NCI-H187 treated with DMSO at 0.1 percent for 48 hours (cell line): ENCODE measurements at regions not wholly inside any gene's neighbourhood (a gene's known extent, or its start where the extent isn't known, plus 50 kb on each side); places are given as distances from the start of the nearest gene placed in this dataset.

Source experiments
- DNase-seq: peaks from one replicate; lab custom pipeline; 2025; lab: John Stamatoyannopoulos, UW

DNA sequence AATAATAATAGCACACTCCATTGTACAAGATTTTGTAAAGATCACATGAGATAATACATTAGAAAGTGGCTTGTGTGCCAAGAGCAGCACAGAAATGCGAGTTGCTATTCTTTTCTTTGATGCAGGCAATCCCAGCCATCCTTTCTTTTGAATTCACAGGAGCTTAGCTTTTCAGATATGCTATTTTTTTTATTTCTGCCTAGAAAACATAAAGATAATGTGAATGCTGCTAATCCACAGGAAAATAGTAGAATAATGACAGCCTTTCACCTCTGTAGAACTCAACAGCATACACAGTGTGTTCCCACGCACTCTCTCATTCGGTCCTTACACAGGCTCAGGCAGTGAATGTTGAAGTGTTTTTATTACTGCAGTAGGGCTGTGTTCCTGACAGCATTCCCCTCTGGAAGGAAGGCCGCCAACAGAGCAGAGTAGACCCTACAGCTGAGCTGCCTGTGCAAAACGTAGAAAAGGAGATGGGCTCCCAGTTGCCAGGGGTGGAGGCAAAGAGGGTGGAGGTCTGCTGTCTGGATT lies 138.8 kb upstream of the TAPT1 start:
- no peak for DNase-seq

GRCh38 chr4:16360694-16361262 lies 134.5 kb upstream of the TAPT1 start:
- DNase-seq: peak; percentile 81

DNA sequence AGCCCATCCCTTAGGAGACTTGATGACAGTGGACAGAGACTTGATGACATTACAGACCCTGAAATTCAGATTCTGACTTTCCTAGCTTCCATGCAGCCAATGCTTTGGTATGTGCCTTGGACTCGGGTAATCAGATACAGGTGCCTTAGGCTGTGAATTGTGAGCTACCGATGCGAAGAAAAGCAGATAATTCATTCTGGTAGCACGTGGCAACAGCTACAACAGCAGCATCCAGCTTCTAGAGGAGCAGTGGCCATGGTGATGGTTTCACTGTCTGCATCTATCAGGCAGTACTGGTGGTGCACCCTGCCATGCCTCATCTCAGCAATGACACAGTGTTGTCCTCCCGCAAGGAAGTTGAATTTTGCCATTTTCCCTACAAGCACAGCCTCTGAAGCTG lies 126.9 kb upstream of the TAPT1 start:
- DNase-seq: no peak

DNA sequence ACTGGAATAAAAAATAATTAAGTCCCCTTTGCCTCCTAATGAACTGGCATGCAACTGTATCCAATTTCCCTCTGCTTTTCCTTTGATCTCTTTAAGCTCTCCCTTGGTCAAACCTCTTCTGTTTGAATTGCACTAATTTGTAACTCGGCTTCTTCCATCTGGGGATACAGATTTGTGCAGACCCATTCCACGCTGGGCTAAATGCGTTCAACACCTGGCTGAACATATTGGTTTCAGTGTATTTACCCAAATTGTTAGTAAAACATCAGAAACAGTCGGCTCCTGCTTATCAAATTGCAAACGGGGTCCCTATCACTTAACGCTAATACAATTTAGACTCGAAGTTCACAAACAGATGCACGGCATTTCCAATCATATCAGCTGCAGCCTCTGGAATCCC lies 124.9 kb upstream of the TAPT1 start:
- DNase-seq: no peak

GRCh38 chr4:16344853-16345252 lies 118.6 kb upstream of the TAPT1 start:
- no peak for DNase-seq

DNA sequence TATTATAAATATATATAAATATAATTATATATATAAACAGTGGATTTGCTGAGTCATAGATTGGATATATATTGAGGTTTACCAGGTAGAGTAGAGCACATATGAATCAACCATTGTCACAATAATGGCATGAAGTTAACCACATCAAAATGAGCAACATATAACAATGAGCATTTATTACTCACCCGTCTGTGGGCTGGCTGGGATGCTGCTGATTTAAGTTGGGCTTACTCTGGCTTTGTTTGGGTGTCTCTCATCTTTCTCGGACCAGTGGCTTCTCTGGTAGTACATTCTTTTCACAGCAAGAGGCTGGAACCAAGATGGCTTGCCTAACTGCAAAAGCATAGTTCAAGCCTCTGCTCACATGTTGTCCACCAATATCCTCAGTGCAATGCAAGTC lies 111.7 kb upstream of the TAPT1 start:
- DNase-seq: no peak

DNA sequence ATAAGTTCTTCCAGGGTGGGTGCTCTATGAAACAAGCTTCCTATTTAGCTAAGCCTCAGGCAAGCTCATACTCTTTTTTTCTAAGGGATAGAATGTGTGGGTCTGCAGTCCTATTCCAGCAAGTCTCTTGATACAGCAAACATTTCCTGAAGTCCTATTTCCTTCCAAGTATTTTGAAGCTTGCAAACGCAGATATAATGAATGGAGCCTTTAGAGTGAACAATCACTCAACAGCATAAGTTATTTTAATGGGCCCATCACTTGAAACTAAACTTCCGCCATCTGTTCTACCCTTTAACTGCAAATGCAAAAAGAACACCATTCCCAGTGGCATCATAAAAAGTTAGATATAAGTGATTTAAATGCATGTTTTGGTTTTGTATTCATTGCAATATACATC lies 108.3 kb upstream of the TAPT1 start:
- no peak for DNase-seq

DNA sequence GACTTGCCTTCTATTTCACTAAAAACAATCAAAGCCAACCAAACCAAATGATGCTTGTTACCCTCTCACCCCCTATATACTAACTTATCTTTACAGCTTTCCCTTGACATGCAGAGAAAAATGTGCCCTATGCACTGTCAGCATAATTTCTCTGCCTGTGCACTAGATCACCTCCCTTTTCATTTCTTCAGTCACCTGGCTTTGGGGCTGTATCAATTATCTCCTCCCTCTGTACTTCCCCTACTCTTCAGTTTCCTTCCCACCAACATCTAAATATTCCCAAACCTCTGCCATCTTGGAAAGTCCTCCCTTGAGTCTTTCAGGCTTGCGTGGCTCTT lies 103.5 kb upstream of the TAPT1 start:
- DNase-seq: no peak

- no peak for DNase-seq
These were observed 103.0 kb upstream of the TAPT1 start for GRCh38 chr4:16329125-16329796.

GRCh38 chr4:16322183-16322582 lies 95.9 kb upstream of the TAPT1 start:
- no peak for DNase-seq

- no peak for DNase-seq
These were observed 89.2 kb upstream of the TAPT1 start for GRCh38 chr4:16315456-16315855.

DNA sequence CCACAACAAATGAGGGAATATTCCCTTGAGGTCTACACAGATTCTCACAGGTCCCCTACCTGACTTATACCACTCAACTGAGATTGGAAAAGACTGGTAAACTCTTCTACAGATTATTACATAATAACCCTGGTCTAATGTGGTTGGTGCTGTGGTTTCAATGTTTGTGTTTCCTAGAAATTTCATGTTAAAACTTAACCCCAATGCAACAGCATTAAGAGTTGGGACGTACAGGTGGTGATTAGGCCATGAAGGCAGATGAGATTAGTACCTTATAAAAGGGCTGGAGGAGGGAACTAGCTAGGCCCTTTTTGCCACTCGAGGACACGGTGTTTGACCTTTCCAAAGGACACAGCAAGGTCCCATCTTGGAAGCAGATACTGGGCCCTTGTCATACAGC lies 84.3 kb upstream of the TAPT1 start:
- DNase-seq: no peak

GRCh38 chr4:16302648-16303047 lies 76.4 kb upstream of the TAPT1 start:
- DNase-seq: no peak

DNA sequence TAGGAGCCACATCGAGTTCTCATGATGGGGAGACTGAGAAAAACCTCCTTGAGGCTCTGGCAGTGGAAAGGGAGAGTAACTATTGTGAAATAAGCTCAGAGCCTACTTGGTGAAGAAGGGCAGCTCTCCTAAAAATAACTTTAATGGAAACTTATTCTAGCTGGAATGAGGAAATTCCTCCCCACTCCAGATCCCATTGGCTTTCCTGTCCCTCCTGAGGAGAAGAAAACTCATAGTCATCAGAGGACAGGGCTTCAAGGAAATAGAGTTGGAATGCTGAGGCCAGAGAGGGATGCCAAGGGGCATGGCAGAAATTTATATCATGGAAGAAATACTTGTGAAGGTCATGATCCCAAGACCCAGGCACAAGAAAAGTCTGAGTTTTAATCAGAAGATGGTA lies 70.7 kb upstream of the TAPT1 start:
- DNase-seq: no peak

DNA sequence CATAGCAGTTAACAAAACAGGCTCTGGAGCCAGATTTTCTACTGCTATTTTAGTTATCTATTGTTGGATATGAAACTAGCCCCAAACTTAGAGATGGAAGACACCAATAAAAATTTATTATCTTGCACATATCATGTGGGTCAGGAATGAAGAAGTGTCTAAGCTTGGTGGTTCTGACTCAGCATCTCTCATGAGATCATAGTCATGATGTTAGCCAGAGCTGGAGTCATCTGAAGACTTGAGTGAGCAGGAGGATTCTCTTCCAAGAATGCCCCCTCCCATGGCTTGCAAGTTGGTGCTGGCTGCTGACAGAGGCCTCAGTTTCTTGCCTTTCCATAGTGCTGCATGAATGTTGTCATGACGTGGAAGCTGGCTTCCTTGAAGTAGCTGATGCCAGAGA lies 68.2 kb upstream of the TAPT1 start:
- DNase-seq: no peak

GRCh38 chr4:16293210-16293838 lies 67.1 kb upstream of the TAPT1 start:
- DNase-seq: no peak

GRCh38 chr4:16292585-16292984 lies 66.3 kb upstream of the TAPT1 start:
- DNase-seq: no peak

- DNase-seq: no peak
These were observed 64.6 kb upstream of the TAPT1 start for GRCh38 chr4:16290681-16291420.

- DNase-seq: no peak
These were observed 63.8 kb upstream of the TAPT1 start for GRCh38 chr4:16289897-16290554.

- no peak for DNase-seq
These were observed 57.8 kb upstream of the TAPT1 start for GRCh38 chr4:16284050-16284449.

DNA sequence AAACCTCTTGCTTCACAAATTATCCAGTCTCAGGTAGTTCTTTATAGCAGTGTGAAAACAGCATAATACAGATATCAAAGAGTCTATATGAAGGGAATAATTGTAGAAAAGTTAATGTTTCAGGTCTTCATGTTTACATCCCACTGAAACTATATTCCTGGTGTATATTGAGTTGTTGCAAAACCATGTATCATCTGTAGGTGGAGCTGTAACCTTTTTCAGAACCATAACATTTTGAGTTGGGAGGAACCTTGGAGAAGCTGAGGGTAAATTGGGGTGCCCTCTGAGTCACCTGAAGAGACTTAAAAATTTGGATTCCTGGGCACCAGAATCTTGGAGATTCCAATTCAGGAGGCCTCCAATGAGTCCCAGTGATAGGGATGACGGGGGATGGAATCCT lies 51.9 kb upstream of the TAPT1 start:
- no peak for DNase-seq
